Body of pancreas (tissue), 4 donors: ENCODE measurements at regions not wholly inside any gene's neighbourhood (a gene's known extent, or its start where the extent isn't known, plus 50 kb on each side); places are given as distances from the start of the nearest gene placed in this dataset.

ENCODE experiments used
- POLR2A ChIP-seq, 3 donors: fragments of 450-650 bp; IDR thresholded peaks; one replicate each; pipeline ENCODE4 v1.6.1; 2016; ENCODE audit warnings: antibody characterized with exemption in 3 of 3, mild to moderate bottlenecking in 2 of 3
- TF ChIP-seq, protein P1 (sequence below), 7 experiments: fragments of 450-650 bp in 4 of 7; fragments of 200-600 bp in 3 of 7; sonication (generic) in 3 of 7; IDR thresholded peaks; one replicate each; pipeline ENCODE4 v1.5.1; 2016 to 2019; ENCODE audit warnings: antibody characterized with exemption in 7 of 7

DNA sequence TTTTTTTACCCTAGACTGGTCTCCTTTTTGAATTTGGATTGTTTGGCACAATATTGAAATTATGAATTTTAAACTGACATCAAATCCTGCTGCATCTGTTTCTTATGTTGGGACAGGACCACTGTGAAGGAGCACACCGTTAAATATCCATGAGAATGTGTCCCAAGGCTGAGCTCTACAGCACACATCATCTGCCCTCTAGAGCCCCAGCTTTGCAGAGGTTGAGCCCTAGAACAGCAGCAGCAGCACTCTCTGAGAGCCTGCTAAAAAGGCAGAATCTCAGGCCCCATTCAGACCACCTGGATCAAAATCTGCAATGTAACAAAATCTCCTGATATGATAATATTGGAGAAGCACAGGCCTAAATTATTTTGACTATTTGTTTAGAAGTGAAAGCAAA lies 192.1 kb upstream of the CCN2 start:
- TF ChIP-seq, protein P1, sequence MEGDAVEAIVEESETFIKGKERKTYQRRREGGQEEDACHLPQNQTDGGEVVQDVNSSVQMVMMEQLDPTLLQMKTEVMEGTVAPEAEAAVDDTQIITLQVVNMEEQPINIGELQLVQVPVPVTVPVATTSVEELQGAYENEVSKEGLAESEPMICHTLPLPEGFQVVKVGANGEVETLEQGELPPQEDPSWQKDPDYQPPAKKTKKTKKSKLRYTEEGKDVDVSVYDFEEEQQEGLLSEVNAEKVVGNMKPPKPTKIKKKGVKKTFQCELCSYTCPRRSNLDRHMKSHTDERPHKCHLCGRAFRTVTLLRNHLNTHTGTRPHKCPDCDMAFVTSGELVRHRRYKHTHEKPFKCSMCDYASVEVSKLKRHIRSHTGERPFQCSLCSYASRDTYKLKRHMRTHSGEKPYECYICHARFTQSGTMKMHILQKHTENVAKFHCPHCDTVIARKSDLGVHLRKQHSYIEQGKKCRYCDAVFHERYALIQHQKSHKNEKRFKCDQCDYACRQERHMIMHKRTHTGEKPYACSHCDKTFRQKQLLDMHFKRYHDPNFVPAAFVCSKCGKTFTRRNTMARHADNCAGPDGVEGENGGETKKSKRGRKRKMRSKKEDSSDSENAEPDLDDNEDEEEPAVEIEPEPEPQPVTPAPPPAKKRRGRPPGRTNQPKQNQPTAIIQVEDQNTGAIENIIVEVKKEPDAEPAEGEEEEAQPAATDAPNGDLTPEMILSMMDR (IDR thresholded peaks at IDR 0.05), result no peak
- TF ChIP-seq POLR2A (IDR thresholded peaks at IDR 0.05), result no peak
